HFFc6 (cell line): ENCODE measurements at regions not wholly inside any gene's neighbourhood (a gene's known extent, or its start where the extent isn't known, plus 50 kb on each side); places are given as distances from the start of the nearest gene placed in this dataset.

Experiments
- DNase-seq: peaks from one replicate; pipeline ENCODE4 v3.0.0-alpha.2; 2018
- H3K27ac Mint-ChIP-seq: 2 replicates; pipeline ENCODE4 v1.8.0; 2020; ENCODE audit warnings: mild to moderate bottlenecking, mixed read lengths
- H3K27me3 Mint-ChIP-seq: 2 replicates; pipeline ENCODE4 v1.8.0; 2021; ENCODE audit warnings: mild to moderate bottlenecking, moderate library complexity, mixed read lengths; ENCODE audit not compliant: insufficient read depth
- H3K36me3 Mint-ChIP-seq: 2 replicates; pipeline ENCODE4 v1.8.0; 2021; ENCODE audit warnings: low read depth, mixed read lengths
- H3K4me1 Mint-ChIP-seq: 2 replicates; pipeline ENCODE4 v1.8.0; 2020; ENCODE audit warnings: low read depth, mixed read lengths
- H3K4me3 Mint-ChIP-seq: 2 replicates; pipeline ENCODE4 v1.8.0; 2020; ENCODE audit warnings: mild to moderate bottlenecking, moderate library complexity, mixed read lengths
- H3K9me3 Mint-ChIP-seq: 2 replicates; pipeline ENCODE4 v1.8.0; 2020; ENCODE audit warnings: mild to moderate bottlenecking, mixed read lengths
- TF ChIP-seq, protein P1 (sequence below): fragments of 200-600 bp; sonication (generic); IDR thresholded peaks from 2 replicates; pipeline ENCODE4 v1.5.0; 2021; ENCODE audit warnings: antibody characterized with exemption, mild to moderate bottlenecking

DNA sequence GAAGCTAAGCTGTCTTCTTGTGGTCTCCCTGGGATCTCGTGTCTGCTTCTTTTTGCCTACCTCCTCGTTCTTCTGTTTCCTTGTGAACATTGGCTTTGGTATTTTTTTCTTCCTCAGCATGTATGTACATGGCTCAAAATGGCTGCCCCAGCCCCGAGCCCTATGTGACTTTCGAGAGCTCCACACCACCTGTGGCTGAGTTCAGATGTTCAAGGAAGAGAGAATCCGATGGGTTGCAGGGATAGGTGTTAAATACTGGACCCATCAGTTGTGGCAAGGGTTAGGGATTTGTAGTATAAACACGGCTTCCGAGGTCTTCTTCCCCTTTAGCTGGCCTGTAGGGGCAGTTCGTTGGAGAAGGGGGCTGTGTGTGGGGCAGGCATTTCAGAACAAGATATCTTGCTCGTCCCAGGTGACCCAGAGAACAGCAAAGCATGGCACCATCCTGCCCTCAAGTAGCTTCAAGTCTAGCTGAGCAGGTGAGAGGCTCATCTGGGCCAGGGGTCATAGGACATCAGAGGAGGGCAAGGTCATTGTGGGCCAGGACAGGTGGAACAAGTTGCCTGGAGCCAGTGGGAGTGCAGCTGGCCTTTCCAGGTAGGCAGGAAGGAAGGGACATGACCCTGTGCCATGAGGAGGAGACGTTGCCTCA, 57.2 kb upstream of the COMTD1 start:
- peaks cover 8% of the 10 kb centered on the region for H3K36me3 Mint-ChIP-seq
- H3K4me3 Mint-ChIP-seq = no peak overlapping the region
- no peak overlapping the region for H3K27ac Mint-ChIP-seq
- no peak for DNase-seq
- H3K9me3 Mint-ChIP-seq = no peaks in the 10 kb centered on the region; the same call in 1 of the 2 replicates
- TF ChIP-seq, protein P1, sequence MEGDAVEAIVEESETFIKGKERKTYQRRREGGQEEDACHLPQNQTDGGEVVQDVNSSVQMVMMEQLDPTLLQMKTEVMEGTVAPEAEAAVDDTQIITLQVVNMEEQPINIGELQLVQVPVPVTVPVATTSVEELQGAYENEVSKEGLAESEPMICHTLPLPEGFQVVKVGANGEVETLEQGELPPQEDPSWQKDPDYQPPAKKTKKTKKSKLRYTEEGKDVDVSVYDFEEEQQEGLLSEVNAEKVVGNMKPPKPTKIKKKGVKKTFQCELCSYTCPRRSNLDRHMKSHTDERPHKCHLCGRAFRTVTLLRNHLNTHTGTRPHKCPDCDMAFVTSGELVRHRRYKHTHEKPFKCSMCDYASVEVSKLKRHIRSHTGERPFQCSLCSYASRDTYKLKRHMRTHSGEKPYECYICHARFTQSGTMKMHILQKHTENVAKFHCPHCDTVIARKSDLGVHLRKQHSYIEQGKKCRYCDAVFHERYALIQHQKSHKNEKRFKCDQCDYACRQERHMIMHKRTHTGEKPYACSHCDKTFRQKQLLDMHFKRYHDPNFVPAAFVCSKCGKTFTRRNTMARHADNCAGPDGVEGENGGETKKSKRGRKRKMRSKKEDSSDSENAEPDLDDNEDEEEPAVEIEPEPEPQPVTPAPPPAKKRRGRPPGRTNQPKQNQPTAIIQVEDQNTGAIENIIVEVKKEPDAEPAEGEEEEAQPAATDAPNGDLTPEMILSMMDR = no peak
- H3K27me3 Mint-ChIP-seq = peaks cover 31% of the 10 kb centered on the region
- H3K4me1 Mint-ChIP-seq = no peaks in the 10 kb centered on the region; the same call in 1 of the 2 replicates

DNA sequence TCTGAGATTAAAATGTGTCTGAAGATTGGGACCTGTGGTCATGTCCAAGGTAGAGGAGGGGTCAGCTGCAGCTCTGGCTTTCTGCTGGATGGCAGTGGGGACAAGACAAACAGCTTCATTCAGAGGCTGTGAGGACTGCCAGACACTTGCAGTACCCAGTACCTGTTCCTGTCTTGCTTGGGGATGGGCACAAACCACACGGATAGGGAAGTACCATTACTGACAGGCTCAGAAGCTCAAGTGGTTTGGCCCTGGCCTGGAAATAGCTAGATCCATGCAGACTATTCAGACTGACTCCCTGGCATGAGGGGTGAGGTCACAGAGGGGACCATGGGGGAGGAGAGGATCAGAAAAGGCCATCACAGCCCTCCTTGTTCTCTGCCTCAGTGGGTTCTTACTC, 56.0 kb upstream of the COMTD1 start:
- Mint-ChIP-seq H3K4me3 (no peak overlapping the region), H3K36me3 (peaks cover 8% of the 10 kb centered on the region)

DNA sequence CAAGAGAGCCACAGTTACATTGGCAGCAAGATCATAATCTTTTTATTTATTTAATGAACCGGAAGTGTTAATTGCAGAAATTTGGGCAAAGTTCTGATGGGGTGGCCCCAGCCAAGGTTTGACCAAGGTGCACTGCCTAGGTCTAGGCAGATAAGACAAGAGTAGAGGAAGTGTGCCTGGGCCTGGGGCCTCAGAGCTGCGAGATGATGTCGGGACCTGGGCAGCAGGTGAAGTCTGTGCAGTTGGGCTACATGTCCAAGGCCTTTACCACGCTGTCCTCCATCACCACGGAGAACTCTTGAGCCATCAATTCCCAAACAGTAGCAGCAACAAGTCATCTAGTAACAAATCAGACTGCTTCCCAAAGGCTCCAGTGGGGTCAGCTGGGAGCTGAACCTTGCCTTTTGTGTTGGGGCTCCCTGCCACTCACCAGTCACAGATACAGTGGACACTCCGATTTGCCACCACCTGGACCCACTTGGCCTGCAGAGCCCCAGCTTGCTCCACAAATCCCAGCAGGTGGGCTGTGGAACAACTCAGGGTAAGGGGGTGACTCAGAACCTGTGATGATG, 52.5 kb upstream of the COMTD1 start:
- TF ChIP-seq, protein P1 = no peak
- Mint-ChIP-seq H3K36me3 (peaks cover 8% of the 10 kb centered on the region), H3K27ac (no peak overlapping the region), H3K4me3 (no peak overlapping the region), H3K4me1 (peaks cover 9% of the 10 kb centered on the region), H3K9me3 (no peaks in the 10 kb centered on the region; the same call in 1 of the 2 replicates), H3K27me3 (peaks cover 50% of the 10 kb centered on the region)
- DNase-seq = no peak

More for the DNA sequence above, 56.0 kb upstream of the COMTD1 start:
- Mint-ChIP-seq H3K9me3 (no peaks in the 10 kb centered on the region; the same call in 1 of the 2 replicates), H3K27ac (no peak overlapping the region), H3K27me3 (peaks cover 39% of the 10 kb centered on the region), H3K4me1 (no peaks in the 10 kb centered on the region; the same call in 1 of the 2 replicates)
- DNase-seq = no peak
- TF ChIP-seq, protein P1 = no peak

DNA sequence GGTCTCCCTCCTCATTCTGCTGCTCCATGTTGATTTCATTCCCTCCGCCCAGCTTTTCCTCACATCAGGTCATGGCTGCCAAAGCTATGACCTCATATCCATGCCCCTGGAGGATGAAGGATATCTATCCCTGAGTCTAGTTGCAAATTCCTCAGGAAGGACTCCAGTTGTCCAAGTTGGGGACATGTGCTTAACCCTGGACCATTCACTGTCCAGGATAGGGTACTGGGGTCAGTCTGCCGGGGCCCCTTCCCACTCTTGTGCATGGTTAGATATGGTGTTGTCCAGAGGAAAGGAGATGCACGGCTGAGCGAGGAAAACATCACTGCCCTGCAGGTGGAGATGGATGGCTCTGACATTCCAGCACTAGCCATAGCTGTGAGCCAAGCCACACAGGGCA, 51.9 kb upstream of the COMTD1 start:
- no peak for DNase-seq
- Mint-ChIP-seq H3K4me3 (no peak overlapping the region), H3K27ac (no peak overlapping the region), H3K36me3 (peaks cover 8% of the 10 kb centered on the region), H3K27me3 (peaks cover 49% of the 10 kb centered on the region), H3K9me3 (no peaks in the 10 kb centered on the region; the same call in 1 of the 2 replicates), H3K4me1 (peaks cover 11% of the 10 kb centered on the region)
- TF ChIP-seq, protein P1 = no peak

DNA sequence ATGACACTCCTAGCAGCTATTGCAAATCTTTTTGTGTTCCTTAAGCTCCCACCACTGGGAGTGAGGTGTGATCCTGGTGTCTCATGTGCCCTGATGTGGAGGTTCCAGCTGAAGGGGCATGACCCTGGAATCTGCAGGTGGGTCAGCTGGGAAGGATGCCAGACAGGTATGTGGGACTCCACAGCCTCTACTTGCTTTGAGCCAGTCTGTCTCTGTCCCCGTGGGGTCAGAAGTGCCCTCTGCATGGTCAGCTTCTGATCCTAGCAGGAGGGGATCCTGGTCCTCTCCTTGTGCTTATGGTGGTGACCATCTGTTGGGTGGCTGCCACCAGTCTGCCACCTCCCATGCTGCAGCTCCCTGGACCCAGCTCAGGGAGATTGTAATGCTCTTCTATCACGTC, 51.1 kb upstream of the COMTD1 start:
- Mint-ChIP-seq H3K4me3 (no peak overlapping the region), H3K4me1 (peaks cover 11% of the 10 kb centered on the region), H3K36me3 (peaks cover 8% of the 10 kb centered on the region), H3K9me3 (no peaks in the 10 kb centered on the region; the same call in 1 of the 2 replicates), H3K27me3 (peaks cover 55% of the 10 kb centered on the region), H3K27ac (no peak overlapping the region)
- TF ChIP-seq, protein P1 = no peak
- no peak for DNase-seq
